ENCODE measurements at regions not wholly inside any gene's neighbourhood (a gene's known extent, or its start where the extent isn't known, plus 50 kb on each side); places are given as distances from the start of the nearest gene placed in this dataset.

- TF ChIP-seq CTCF (conservative IDR thresholded peaks at IDR 0.05; ENCODE audit: low read depth in 2 of 2): no peak
- TF ChIP-seq EZH2phosphoT487 (IDR thresholded peaks at IDR 0.05; ENCODE audit: unreplicated experiment): no peak
- no peak for TF ChIP-seq POLR2AphosphoS5 (IDR thresholded peaks at IDR 0.05; ENCODE audit: low read depth)
- no peak for TF ChIP-seq JUNB (IDR thresholded peaks at IDR 0.05; ENCODE audit: unreplicated experiment)
- TF ChIP-seq EZH2 (IDR thresholded peaks at IDR 0.05; ENCODE audit: low read depth, unreplicated experiment): no peak
- TF ChIP-seq NANOG (IDR thresholded peaks at IDR 0.05; ENCODE audit: borderline replicate concordance): no peak
- TF ChIP-seq, protein P1, sequence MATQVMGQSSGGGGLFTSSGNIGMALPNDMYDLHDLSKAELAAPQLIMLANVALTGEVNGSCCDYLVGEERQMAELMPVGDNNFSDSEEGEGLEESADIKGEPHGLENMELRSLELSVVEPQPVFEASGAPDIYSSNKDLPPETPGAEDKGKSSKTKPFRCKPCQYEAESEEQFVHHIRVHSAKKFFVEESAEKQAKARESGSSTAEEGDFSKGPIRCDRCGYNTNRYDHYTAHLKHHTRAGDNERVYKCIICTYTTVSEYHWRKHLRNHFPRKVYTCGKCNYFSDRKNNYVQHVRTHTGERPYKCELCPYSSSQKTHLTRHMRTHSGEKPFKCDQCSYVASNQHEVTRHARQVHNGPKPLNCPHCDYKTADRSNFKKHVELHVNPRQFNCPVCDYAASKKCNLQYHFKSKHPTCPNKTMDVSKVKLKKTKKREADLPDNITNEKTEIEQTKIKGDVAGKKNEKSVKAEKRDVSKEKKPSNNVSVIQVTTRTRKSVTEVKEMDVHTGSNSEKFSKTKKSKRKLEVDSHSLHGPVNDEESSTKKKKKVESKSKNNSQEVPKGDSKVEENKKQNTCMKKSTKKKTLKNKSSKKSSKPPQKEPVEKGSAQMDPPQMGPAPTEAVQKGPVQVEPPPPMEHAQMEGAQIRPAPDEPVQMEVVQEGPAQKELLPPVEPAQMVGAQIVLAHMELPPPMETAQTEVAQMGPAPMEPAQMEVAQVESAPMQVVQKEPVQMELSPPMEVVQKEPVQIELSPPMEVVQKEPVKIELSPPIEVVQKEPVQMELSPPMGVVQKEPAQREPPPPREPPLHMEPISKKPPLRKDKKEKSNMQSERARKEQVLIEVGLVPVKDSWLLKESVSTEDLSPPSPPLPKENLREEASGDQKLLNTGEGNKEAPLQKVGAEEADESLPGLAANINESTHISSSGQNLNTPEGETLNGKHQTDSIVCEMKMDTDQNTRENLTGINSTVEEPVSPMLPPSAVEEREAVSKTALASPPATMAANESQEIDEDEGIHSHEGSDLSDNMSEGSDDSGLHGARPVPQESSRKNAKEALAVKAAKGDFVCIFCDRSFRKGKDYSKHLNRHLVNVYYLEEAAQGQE (IDR thresholded peaks at IDR 0.05; ENCODE audit: unreplicated experiment): no peak
- TF ChIP-seq ZNF462 (CRISPR knock-in tag; IDR thresholded peaks at IDR 0.05): no peak
- no peak for TF ChIP-seq CREB1 (CRISPR knock-in tag; IDR thresholded peaks at IDR 0.05; ENCODE audit: low read depth)
- TF ChIP-seq STAT1 (IDR thresholded peaks at IDR 0.05; ENCODE audit: unreplicated experiment): no peak
- TF ChIP-seq ZNF114 (CRISPR knock-in tag; IDR thresholded peaks at IDR 0.05): no peak
These were observed 904.8 kb upstream of the CELF4 start for GRCh38 chr18:38470421-38470820.

All from GM23338 (cell line).